Suppressor macrophage (primary cell): ENCODE measurements at regions not wholly inside any gene's neighbourhood (a gene's known extent, or its start where the extent isn't known, plus 50 kb on each side); places are given as distances from the start of the nearest gene placed in this dataset.

Experiments used
- DNase-seq, 4 experiments: peaks; one replicate each; pipeline ENCODE4 v3.0.0-alpha.2; 2020 to 2022

GRCh38 chr2:3059141-3059925, 318.3 kb downstream of the EIPR1 start:
- no peak for DNase-seq

DNA sequence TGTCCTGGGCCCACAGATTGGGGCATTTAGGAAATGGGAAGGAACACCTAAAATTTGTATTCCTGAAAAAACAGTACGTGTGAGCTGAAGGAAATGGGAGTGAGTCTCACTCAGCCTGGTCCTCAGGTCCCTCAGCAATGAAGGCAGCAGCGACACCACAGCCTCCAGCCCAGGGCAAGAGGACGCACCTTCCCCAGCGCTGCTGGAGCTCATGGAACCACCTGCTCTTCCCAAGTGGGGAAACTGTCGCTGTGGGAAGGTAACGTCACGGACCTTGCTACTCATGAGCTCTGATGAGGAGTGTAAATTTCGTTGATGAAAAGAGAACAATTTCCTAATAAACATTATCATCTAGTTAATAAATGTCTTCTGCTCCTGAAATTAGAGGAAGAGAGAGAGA, 323.6 kb downstream of the EIPR1 start:
- no peak for DNase-seq

DNA sequence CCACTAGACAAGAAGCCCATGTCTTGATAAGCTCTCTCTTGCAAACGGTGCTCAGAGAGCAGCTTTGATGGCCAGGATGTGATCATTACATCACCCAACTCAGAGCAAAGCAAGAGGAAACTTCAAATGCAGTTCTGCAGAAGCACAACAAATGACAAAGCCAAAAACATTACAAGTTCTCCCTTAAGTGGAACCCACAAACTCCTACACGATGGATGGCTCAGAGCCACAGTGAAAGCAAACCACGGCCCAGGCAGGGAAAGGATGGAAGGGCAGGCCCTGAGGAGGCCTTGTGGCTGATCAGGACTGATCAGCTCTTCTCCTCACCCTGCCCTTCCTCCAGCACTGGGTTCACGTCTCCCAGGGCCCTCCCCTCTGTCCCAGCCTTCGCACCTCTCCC, 326.4 kb downstream of the EIPR1 start:
- DNase-seq, result peak in 3 of 4 experiments; percentile 10 to 39 (median 13)

GRCh38 chr2:3046170-3046865, 331.3 kb downstream of the EIPR1 start:
- DNase-seq, result no peak

GRCh38 chr2:3045318-3045921, 332.2 kb downstream of the EIPR1 start:
- no peak for DNase-seq

- DNase-seq, result no peak
Measured at GRCh38 chr2:3044587-3045317, 332.9 kb downstream of the EIPR1 start.

- DNase-seq, result no peak
Measured at GRCh38 chr2:3043726-3044125, 333.9 kb downstream of the EIPR1 start.

GRCh38 chr2:3042601-3043585, 334.7 kb downstream of the EIPR1 start:
- no peak for DNase-seq

GRCh38 chr2:3041841-3042600, 335.6 kb downstream of the EIPR1 start:
- DNase-seq, result no peak

GRCh38 chr2:3041246-3041645, 336.4 kb downstream of the EIPR1 start:
- DNase-seq, result no peak

- no peak for DNase-seq
Measured at GRCh38 chr2:3040496-3041140, 337.0 kb downstream of the EIPR1 start.

- DNase-seq, result no peak
Measured at GRCh38 chr2:3040066-3040428, 337.6 kb downstream of the EIPR1 start.

DNA sequence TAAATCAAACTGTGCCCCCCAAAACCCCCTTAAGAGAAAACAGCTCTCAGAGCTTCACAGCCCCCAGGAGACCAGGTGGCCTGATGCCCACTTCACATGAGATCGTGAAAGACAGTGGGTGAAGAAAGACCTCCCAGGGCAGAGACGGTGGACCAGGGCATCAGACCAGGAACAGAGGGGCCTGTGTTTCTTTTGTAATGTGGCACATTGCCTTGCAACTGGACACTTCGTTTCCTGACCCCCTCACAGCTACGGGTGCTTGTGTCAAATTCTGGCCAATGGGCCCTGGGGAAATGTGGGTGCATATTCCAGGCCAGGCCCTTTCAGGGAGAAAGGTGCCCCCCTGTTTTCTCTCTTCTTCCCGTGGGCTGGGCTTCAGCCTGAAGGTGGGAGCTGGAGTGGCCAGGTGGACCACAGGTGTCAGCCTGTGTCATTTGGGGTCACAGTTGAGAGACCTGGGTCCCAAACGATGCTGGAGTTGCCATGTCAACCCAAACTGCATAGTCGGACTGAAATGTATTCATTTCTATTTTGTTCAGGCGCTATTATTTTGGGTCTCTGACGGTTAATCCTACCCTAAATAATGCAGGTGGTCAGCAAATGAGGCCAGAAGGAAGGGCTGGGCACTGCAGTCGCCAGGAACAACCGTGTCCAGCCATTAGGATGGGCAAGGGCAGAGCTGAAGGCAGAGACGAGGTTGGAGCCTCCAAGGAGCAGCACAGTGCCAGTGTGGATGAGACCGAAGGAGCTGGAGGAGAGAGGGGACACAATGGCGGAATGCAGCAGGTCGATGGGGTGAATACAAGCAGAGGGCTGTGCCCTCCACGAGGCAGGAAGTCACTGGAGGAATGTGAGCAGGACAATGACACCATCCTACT, 338.2 kb downstream of the EIPR1 start:
- no peak for DNase-seq

DNA sequence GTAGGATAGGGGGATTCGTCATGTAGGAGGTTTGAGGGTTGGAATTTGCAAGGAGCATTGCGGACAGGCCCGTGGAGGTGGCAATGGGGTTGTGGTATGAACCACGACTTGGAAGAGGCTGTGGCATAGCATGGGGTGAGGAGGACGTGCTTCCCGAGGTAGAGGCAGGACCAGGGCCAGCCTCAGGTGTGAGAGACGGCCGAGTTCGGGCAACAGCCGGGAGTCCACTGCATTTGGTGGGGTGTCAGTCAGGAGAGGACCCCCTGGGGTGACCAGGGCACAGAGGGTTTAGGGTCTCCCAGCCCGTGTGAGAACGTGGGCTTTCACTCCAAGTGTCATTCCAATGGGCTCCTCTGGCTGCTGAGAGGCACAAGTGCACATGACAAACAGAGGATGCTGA, 339.0 kb downstream of the EIPR1 start:
- DNase-seq, result no peak

DNA sequence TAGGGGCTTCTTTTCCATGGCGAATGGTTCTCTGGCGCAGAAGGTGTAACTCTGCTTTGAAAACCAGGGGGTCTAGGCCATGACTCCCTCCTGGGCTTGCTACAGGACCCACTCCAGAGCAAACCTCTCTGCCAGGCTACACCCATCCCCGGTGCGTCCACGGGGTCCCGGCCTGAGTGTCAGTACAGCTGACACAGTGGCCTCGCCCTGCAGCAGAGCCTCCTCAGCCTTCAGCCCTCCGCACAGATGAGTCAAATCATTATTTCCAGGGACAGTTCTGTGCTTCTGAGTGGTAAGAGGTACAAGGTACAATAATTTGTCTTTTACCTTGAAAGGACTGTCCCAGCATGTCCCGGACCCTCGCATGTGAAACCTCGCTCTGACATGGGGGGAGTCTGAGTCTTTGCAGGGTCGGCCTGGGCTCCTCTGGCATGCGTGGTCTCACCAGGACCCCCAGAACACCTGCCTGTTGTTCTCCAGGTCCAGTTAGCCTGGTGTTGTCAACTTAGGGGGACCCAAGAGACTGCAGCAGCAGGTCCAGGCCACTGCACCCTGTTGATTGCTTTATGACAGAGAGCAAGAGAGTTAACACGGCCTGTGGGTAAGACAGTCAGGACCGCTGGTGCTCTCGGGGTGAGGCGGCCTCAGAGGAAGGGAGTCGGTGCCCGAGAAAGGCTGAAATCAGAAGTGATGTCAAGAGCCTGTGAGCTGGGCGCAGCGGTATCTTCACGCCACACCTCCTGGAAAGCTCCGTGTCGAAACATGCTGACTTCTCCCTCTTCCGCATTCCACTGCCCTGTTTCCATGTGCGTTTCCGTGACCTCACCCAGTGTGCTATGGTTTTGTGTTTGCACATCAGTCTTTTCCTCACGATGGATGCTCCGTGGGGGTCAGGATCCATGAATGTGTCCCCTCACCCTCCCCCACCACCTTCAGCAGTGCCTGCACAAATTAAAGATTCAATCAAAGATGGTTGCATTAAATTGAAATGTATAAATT, 340.1 kb downstream of the EIPR1 start:
- DNase-seq, result no peak

- DNase-seq, result no peak
Measured at GRCh38 chr2:3036432-3037125, 341.0 kb downstream of the EIPR1 start.

DNA sequence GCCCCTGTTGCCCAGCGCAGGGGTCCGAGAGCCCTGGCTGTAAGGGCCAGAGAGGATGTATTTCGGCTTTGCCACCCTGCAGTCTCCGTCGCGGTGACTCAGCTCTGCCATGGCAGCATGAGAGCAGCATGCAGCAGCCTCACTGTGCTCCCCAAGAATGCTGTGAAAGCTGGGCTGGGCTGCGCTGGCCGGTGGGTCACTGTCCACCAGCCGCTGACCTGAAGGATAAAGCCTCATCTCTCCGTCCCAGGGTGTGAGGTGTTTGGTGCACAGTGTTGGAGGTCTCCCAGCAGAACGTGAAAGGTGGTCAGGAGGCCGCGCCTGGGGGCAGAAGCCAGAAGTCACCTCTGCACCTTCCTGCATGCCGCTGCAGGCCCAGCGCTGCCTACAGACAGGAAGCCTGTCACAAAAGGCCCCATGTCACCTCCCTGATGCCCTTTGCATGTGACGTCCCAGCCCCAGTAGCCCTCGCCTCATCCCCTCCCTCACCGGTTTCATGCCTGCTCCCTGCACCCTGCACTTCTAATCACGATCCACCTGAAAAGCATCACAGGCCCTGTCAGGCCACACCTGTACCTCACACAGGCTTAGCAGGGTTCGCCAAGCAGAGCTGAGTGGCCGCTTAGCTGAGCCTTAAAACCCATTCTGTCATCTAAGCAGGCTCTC, 342.1 kb downstream of the EIPR1 start:
- no peak for DNase-seq
